ENCODE measurements at regions not wholly inside any gene's neighbourhood (a gene's known extent, or its start where the extent isn't known, plus 50 kb on each side); places are given as distances from the start of the nearest gene placed in this dataset.

DNA sequence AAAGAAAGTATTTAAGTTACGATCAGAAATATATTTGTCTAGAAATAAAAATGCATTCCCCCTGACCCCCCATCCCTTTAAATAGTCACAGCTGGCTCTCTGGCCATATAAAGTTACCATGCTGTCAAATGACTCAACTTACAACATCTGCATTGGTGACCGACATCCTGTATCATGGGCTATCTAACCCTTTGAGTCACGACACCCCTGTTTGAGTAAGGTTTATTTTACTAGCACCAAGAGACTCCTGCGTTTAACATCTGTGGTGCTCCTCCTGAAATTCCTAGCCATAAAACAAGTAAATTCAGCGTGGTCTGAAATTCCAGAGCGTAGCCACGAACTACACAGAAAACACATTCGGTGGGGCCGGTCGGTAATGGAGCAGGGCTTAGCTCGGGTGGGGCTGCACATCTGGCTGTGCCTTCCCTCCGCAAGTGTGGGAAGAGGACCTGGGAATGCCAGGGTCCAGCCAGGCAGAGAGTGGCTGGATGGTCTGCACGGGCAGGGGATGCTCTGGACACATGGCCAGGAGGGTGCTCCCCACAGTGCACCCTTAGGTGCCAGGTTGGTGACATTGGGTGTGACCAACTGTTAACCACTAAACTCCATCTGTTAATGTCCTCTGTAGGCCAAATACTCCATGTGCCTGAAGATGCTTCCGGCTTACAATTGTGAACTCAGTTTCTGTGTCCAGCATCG, 53.0 kb upstream of the CLDN14 start:
- in situ Hi-C loops (cut with MboI; ENCODE audit: low sequenced_read_pairs), result no loop called here

DNA sequence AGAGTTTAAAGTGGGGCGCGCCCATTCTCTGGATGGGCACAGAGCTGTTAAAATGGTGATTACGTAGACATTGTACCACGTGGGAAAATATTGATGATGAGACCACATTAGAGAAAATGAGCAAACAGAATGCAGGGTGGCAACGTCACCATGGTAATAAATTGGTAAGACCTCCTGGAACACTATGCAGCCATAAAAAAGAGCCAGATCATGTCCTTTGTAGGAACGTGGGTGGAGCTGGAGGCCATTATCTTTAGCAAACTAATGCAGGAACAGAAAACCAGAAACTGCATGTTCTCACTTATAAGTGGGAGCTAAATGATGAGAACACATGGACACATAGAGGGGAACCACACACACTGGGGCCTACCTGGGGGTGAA, 53.5 kb upstream of the CLDN14 start:
- in situ Hi-C loops (cut with MboI; ENCODE audit: low sequenced_read_pairs), result no loop called here

DNA sequence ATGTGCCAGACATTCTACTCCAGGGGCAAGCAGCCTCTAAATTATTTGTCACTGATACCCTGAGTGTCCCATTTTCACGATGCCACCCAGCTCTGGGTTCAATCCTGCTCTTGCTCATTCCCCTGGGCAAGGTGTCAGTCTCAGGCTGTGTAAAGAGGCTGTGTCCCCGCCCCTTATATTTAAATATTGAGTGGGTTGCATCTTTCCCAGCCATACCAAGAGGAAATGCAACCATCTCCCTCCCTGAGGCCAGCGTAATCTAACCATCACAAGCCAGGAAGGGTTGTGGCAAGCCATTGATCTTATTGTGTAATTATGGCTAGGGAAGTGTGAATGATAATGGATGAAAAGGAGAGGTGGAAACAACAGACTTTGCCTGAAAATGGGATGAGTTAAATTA, 54.7 kb upstream of the CLDN14 start:
- in situ Hi-C loops (cut with MboI; ENCODE audit: low sequenced_read_pairs), result no loop called here

DNA sequence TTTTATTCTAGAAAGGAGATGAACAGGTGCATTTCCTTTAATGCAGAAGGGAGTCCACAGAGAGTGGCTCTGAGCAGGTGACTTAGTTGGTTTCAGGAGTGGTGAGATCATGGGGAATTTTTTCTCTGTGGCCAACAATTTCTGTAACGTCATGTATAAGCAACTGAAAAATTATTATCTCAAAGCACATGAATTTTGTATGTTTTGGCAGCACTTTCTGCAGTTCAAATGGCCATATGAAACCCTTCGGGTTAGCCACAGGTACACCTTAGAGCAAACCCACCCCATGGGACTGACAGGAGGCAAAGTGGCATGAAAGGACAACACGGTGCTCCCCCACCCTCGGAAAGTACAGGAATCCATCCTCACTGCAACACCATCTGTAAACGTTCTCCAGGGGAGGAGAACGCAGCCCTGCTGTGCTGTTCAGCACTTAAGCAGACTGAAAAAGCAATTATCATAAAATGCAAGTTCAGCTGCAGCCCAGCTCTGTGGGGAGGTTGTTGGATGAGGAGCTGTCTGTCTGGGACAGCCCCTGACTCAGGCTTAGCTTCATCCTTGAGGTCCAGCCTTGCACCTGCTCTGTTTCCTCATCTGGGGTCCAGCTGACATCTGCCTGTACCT, 55.8 kb upstream of the CLDN14 start:
- in situ Hi-C loops (cut with MboI; ENCODE audit: low sequenced_read_pairs), result no loop called here

DNA sequence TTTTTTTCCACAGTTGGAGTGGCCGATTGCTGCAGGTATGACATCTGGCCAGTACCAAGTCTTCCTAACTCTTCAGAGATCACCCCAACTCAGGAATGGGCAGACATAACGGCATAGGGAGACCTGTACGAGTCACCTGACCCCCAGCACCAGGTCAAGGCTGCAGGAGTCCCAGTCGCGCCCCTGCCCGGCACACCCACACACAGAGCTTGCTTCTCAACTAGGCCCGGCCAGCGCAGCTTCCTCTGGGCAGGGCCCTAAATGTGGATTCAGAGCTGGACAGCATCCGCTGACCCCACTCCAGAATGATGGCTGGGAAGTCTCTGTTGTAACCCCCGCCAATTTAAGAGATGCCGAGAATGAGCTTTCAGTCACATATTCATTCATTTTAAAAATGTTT, 58.8 kb upstream of the CLDN14 start:
- in situ Hi-C loops (cut with MboI; ENCODE audit: low sequenced_read_pairs), result no loop called here

DNA sequence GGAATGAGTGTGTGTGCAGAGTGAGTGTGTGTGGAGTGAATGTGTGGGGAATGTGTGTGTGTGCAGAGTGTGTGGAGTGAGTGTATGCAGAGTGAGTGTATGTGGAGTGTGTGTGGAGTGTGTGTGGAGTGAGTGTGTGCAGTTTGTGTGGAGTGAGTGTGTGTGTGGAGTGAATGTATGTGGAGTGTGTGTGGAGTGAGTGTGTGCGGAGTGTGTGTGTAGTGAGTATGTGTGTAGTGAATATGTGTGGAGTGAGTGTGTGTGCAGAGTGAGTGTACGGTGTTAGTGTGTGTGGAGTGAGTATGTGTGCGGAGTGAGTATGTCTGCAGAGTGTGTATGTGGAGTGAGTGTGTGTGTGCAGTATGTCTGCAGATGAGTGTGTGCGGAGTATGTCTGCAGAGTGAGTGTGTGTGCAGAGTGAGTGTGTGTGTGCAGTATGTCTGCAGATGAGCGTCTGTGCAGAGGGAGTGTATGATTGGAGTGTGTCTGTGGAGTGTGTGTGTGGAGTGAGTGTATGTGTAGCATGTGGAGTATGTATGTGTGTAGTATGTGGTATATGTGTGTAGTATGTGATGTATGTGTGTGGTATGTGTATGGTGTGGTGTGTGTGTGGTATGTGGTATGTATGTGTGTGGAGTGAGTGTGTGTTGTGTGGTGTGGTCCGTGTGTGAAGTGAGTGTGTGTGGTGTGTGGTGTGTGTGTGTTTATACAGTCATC, 59.7 kb upstream of the CLDN14 start:
- in situ Hi-C loops (cut with MboI; ENCODE audit: low sequenced_read_pairs), result no loop called here

DNA sequence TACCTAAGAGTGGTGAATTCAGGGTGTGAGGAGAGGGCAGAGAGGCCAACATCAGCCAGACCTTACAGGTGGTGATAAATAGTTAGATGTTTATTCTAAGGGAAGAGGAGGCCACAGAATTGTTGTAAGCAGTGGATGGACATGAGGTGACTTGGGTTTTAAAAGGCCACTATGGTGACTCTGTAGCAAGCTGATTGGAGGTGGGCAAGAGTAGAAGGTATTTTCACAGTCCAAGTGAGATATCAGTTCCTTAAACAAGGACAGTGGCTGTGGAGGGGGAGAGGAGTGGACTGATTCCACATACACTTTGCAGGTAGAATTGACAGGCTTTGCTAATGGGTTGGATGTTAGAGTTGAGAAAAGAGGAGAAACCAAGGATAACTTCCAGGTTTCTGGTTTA, 60.8 kb upstream of the CLDN14 start:
- in situ Hi-C loops (cut with MboI; ENCODE audit: low sequenced_read_pairs), result no loop called here

DNA sequence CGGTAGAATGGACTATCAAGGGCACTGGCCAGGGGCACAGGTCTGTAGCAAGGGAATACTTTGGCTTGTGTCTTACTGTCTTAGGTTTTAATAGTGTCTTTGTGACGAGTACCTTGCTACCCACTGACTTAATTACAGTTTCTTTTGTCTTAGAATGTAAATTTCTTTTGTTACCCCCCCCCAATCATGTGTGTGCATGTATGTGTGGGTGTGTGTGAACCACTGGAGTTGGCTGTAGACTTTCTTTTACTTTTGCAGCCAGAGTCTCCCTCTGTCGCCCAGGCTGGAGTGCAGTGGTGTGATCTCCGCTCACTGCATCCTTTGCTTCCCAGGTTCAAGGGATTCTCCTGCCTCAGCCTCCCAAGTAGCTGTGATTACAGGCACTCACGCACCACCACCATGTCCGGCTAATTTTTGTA, 61.8 kb upstream of the CLDN14 start:
- in situ Hi-C loops (cut with MboI; ENCODE audit: low sequenced_read_pairs), result no loop called here

DNA sequence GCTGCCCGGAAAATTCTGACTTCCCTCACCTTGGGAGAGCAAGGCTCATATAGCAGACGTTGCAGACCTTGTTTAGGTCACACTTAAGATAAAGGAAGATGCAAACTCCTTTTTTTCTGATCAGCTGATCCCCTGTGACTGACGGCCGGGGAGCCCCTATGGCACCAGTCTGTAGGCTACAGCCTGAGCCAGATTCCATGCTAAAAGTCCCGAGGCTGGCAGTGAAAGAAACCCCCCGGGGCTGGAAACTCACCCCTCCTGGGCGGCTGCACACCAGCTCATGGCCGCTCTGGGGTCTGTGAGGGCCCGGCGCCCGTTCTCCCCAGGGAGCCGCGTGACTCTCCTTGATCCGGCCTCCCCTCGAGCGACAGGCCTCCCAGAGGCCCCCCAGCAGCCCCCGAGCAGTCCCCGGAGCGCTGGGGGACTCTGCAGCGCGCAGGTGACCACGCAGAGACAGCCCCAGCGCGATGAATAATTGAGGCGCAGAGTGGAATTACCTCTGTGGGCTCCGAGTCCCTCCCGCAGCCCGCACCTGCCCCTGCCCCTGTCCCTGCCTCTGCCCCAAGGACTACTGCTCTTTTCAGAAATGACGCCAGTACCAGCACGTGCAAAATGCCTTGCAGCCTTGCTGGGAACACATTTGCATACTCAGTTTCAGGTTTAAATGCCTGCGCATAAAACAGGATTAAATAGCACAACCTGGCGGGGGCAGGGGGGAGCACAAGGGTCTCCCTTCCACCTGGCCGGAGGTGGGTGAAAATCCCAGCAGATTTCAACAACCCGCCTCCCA, 62.6 kb upstream of the CLDN14 start:
- in situ Hi-C loops (cut with MboI; ENCODE audit: low sequenced_read_pairs), result no loop called here

DNA sequence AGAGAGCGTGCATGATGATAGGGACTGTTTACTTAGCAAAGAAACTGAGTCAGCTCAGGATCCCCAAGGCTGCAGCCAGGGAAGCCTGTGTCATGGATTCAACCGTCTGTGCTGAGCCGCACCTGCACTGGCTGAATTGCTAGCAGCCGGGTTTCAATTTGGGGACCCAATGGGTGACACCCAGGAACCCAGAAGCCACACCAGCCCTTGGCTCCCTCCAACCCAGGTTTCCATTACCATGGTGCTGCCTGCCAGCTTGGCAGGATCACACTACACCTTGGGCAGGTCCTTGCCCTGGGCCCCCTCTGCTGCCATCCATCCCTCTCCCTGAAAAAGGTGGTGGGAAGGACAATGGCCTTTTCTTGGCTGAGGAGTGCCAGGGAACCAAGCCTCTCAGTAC, 64.0 kb upstream of the CLDN14 start:
- in situ Hi-C loops (cut with MboI; ENCODE audit: low sequenced_read_pairs), result no loop called here

DNA sequence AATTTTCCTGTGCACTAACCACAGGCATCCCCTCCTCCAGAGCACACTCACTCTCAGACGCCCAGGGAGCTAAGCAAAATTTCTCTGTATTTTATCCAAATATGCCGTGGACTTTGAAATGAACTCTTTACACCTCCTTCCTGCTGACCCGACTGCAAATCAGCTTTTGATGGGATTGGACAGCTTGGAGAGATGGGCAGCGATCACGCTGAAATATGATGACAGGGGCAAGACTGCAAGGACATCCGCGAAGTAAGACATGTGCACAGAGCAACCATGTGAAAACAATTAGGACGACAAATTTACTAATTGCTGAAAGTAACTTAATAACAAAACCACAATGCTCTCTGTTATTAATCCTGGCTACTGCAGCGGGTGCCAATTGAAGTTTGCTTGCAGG, 64.6 kb upstream of the CLDN14 start:
- in situ Hi-C loops (cut with MboI; ENCODE audit: low sequenced_read_pairs), result no loop called here

DNA sequence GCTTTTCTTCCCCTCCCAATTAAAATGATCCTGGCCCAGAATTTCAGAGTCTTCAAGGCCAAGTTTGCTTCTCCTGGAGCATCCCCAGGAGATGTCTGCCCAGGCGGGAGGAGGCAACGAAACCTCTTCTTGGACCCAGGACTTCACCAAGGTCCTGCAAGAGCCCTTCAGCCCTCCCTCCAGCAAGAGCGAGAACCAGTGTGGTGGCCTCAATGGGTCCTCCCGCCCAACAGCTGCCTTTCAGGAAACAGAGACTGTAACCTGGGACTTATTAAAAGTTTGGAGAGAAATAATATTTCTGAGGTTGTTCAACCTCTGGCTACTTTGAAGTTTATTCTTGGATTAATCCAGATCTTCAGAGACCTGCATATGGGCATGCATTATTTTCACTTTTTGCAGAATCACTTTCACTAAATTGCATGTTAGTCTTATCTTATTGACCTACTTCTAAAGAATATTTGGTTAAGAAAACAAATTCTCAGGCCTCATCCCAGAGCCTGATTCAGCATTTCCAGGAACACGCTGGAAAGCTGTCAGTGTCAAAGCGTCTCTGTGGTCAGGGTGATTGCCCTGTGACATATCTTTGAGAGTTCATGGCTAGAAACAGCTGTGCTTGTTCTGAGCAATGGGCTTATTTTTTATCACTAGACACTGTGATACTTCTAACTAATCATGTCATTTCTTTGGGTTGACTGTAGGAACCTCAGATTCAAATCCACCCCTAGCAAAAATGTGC, 66.0 kb upstream of the CLDN14 start:
- in situ Hi-C loops (cut with MboI; ENCODE audit: low sequenced_read_pairs), result no loop called here

DNA sequence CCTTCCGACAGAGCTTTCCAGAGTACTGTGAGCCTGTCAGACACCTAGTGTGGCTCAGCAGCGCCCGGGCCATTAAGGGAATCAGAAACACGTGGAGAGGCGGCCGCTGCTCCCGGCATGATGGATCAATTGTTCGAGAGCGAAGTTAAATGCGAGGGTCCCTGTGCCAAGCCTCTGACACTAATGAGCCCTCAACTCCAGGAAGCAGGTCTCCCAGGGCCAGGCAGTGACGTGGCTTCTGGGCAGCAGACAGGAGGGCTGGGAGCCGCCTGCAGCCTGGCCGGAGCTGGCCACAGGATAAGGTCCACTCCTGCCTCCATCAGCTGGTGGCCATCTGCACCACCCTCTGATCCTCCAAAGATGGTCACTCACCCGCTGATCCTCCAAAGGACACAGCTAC, 67.5 kb upstream of the CLDN14 start:
- in situ Hi-C loops (cut with MboI; ENCODE audit: low sequenced_read_pairs), result no loop called here

DNA sequence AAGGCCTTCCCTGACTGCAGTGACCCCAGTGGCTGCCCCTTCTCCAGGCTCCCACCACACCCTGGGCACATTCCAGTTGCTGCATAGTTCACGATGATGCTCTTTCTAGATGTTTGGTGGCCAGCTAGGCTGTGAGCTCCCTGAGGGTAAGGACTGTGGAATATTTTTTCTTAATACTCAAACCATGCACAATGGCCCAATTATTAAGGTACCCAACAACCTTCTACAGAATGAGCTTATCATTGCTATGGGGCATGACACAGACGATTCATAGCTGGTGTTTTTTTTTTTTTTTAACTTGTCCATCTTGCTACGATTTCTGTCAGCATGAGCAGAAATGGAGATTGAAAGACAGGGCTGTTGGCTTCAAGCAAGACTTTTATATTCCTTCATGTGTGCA, 68.9 kb upstream of the CLDN14 start:
- in situ Hi-C loops (cut with MboI; ENCODE audit: low sequenced_read_pairs), result no loop called here

DNA sequence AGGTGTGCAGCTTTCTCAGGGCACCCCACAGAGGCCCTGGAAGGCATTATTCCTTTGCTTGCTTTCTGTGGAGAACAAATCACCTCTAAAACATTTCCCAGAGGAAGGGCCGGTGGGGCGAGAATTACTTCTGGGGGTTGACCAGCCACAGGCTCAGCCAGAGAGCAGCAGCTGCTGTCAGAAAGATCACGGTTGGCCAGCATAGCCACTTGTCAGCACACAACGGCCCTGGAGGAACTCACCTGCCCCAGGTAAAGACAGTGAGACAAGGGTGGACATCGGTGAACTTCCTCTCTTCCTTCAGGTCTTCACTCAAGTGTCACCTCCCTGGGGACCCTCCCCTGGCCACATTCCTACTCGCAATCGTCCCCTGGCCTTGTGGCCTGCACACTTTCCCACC, 69.5 kb upstream of the CLDN14 start:
- in situ Hi-C loops (cut with MboI; ENCODE audit: low sequenced_read_pairs), result no loop called here

DNA sequence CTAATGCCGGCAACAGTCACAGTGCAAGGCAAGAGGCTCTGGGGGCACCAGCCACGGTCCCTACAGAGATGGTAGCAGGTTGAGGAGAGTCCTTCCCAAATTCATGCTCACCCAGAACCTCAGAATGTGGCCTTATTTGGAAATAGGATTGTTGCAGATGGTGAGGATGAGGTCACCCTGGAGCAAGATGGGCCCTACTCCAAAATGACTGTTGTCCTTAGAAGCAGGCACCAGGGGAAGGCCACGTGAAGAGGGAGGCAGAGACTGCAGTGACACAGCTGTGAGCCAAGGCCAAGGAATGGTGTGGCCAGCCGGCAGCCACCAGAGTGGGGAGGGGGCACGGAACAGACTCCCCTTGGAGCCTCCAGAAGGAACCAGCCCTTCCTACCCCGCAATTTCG, 70.8 kb upstream of the CLDN14 start:
- in situ Hi-C loops (cut with MboI; ENCODE audit: low sequenced_read_pairs), result no loop called here

DNA sequence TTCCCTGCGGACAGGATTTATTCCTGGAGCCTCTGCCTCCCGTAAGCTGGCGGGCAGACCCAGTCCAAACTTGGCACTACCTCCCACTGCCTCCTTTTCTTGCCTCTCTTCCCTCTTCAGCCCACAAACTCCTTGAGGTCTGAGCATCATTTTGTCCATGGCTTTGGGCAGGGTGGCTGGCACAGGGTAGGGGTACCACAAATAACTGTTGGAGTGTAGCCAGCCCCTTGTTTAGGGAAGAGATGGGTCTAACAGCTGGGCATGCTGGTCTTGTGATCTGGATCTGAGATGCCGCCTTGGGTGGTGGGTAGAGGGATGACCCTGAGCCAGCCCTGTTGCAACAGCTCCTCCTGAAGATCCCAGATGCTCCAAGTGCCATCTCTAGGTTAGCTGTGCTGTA, 71.4 kb upstream of the CLDN14 start:
- in situ Hi-C loops (cut with MboI; ENCODE audit: low sequenced_read_pairs), result no loop called here

DNA sequence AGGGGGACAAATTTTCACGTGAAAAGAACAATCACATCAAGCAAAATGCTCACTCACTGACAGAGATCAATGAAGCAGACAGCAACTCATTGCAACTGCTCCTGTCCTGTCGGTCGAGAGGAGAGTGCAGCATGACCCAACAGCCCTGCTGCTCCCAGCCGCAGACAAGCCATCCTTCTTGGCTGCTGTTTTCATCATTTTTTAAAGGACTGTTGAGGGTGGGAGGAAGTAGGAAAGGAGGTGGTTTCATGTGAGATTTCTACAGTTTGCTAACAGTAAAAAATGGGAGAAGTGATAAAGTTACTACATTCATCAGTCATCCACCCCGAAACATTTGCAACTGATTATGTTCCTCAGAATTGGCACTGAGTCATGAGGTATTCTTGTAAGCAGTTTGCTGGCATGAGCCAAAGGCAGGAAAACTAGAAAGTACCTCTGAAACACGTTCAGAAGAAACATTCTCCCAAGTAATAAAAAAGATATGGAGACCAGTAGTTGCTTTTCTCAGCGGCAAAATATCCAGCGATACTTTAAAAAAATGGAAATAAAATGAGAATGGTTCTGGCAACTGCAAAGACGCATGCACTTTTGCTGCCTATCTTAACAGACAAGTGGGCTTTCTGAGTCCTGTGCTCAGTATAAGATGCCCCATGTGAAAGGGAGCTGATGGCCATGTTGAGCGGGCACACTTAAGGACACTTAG, 72.0 kb upstream of the CLDN14 start:
- in situ Hi-C loops (cut with MboI; ENCODE audit: low sequenced_read_pairs), result no loop called here

DNA sequence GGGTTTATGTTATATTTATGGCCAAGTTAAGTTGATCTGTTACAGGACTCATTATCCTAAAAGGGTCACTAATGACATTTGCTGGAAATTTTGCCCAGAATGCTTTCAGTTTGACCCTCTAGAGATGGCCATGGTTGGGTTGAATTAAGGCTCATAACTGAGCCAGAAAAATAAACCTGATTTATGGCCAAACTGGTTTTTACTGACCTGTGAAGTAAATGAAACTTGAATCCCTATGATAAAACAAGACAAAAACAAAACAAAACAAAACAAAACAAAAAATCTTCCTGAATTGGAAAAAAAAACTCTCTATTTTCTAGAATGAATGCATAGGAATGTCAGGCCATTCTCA, 72.5 kb upstream of the CLDN14 start:
- in situ Hi-C loops (cut with MboI; ENCODE audit: low sequenced_read_pairs), result no loop called here

DNA sequence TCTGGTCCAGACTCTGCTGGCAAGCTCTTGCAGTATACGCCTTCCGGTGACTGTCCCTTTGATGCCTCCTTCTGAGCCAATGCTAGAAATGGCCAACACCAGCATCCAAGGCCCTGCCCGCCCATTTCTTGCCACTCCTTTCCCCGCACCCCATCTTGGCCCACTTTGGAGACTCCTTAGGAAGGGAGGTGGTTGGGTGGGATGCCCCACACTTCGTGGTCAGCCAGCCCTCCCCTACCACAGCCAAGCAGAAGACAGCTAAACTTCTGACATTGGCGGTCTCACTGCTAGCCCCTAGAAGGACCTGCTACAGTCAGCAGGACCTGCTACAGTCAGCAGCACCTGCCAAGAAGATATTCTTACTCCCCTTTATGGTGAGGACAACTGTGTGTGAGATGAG, 73.5 kb upstream of the CLDN14 start:
- in situ Hi-C loops (cut with MboI; ENCODE audit: low sequenced_read_pairs), result no loop called here

Data from HL-60/S4 (cell line).